ENCODE measurements at regions not wholly inside any gene's neighbourhood (a gene's known extent, or its start where the extent isn't known, plus 50 kb on each side); places are given as distances from the start of the nearest gene placed in this dataset.

- DNase-seq = no peak
Measured at GRCh38 chr18:75563150-75563549, 135.6 kb upstream of the SMIM21 start.

- no peak for DNase-seq
Measured at GRCh38 chr18:75562216-75562615, 134.7 kb upstream of the SMIM21 start.

GRCh38 chr18:75558790-75559189, 131.3 kb upstream of the SMIM21 start:
- no peak for DNase-seq

GRCh38 chr18:75556841-75557240, 129.3 kb upstream of the SMIM21 start:
- no peak for DNase-seq

- no peak for DNase-seq
Measured at GRCh38 chr18:75554644-75555185, 127.2 kb upstream of the SMIM21 start.

GRCh38 chr18:75554176-75554575, 126.7 kb upstream of the SMIM21 start:
- DNase-seq = no peak

GRCh38 chr18:75553021-75553420, 125.5 kb upstream of the SMIM21 start:
- no peak for DNase-seq

- DNase-seq = no peak
Measured at GRCh38 chr18:75551071-75551470, 123.6 kb upstream of the SMIM21 start.

- no peak for DNase-seq
Measured at GRCh38 chr18:75548353-75548905, 120.9 kb upstream of the SMIM21 start.

- no peak for DNase-seq
Measured at GRCh38 chr18:75546964-75547363, 119.5 kb upstream of the SMIM21 start.

GRCh38 chr18:75545189-75545588, 117.7 kb upstream of the SMIM21 start:
- no peak for DNase-seq

GRCh38 chr18:75544496-75544895, 117.0 kb upstream of the SMIM21 start:
- peak; percentile 5 for DNase-seq

- no peak for DNase-seq
Measured at GRCh38 chr18:75544051-75544481, 116.6 kb upstream of the SMIM21 start.

- DNase-seq = no peak
Measured at GRCh38 chr18:75538727-75539126, 111.2 kb upstream of the SMIM21 start.

- DNase-seq = no peak
Measured at GRCh38 chr18:75533950-75534349, 106.4 kb upstream of the SMIM21 start.

- no peak for DNase-seq
Measured at GRCh38 chr18:75533209-75533608, 105.7 kb upstream of the SMIM21 start.

- no peak for DNase-seq
Measured at GRCh38 chr18:75531851-75532459, 104.5 kb upstream of the SMIM21 start.

GRCh38 chr18:75531212-75531850, 103.8 kb upstream of the SMIM21 start:
- DNase-seq = no peak

GRCh38 chr18:75530566-75531211, 103.2 kb upstream of the SMIM21 start:
- DNase-seq = no peak

GRCh38 chr18:75530118-75530517, 102.6 kb upstream of the SMIM21 start:
- DNase-seq = no peak

- no peak for DNase-seq
Measured at GRCh38 chr18:75529394-75529793, 101.9 kb upstream of the SMIM21 start.

- no peak for DNase-seq
Measured at GRCh38 chr18:75527848-75528685, 100.6 kb upstream of the SMIM21 start.

- no peak for DNase-seq
Measured at GRCh38 chr18:75526038-75526437, 98.5 kb upstream of the SMIM21 start.

All from NCI-H1105 (cell line).